Trophoblast cell (in vitro differentiated cells and primary cell): ENCODE measurements at regions not wholly inside any gene's neighbourhood (a gene's known extent, or its start where the extent isn't known, plus 50 kb on each side); places are given as distances from the start of the nearest gene placed in this dataset.

Experiments
- DNase-seq, 2 donors: peaks; one replicate each; pipeline ENCODE4 v3.0.0-alpha.2; 2016
- H2AFZ ChIP-seq: 2 replicates; pipeline ENCODE4 v1.6.1; 2013; ENCODE audit warnings: low read length, moderate library complexity, mild to moderate bottlenecking; ENCODE audit not compliant: insufficient read depth, poor library complexity
- H2AK5ac ChIP-seq: 2 replicates; pipeline ENCODE4 v1.6.1; 2013; ENCODE audit warnings: mild to moderate bottlenecking, low read length
- H2BK120ac ChIP-seq: 2 replicates; pipeline ENCODE4 v1.6.1; 2013; ENCODE audit warnings: low read length, mild to moderate bottlenecking, moderate library complexity; ENCODE audit not compliant: insufficient read depth, poor library complexity
- H2BK12ac ChIP-seq: 2 replicates; pipeline ENCODE4 v1.6.1; 2013; ENCODE audit warnings: mild to moderate bottlenecking, low read length, moderate library complexity
- H2BK5ac ChIP-seq: 2 replicates; pipeline ENCODE4 v1.6.1; 2013; ENCODE audit warnings: low read length, low read depth, moderate library complexity, mild to moderate bottlenecking; ENCODE audit not compliant: poor library complexity
- H3K14ac ChIP-seq: 2 replicates; pipeline ENCODE4 v1.6.1; 2013; ENCODE audit warnings: mild to moderate bottlenecking, low read length
- H3K18ac ChIP-seq: 2 replicates; pipeline ENCODE4 v1.6.1; 2013; ENCODE audit warnings: mild to moderate bottlenecking, low read length
- H3K23ac ChIP-seq: 2 replicates; pipeline ENCODE4 v1.6.1; 2013; ENCODE audit warnings: low read length
- H3K27ac ChIP-seq: 2 replicates; pipeline ENCODE4 v1.5.1; 2013; ENCODE audit warnings: low read depth, mild to moderate bottlenecking, inconsistent platforms, low read length, moderate library complexity
- H3K27me3 ChIP-seq: 2 replicates; pipeline ENCODE4 v1.6.1; 2013; ENCODE audit warnings: inconsistent platforms, mild to moderate bottlenecking, low read length, moderate library complexity; ENCODE audit not compliant: insufficient read depth
- H3K36me3 ChIP-seq, 2 experiments: 1 replicate in 1 of 2; 2 replicates in 1 of 2; pipeline ENCODE4 v1.6.1; 2013; ENCODE audit warnings: low read length in 2 of 2, mild to moderate bottlenecking in 2 of 2, moderate library complexity in 1 of 2; ENCODE audit not compliant: insufficient read depth in 2 of 2, control insufficient read depth in 1 of 2
- H3K4ac ChIP-seq: 2 replicates; pipeline ENCODE4 v1.6.1; 2013; ENCODE audit warnings: low read depth, mild to moderate bottlenecking, low read length, moderate library complexity
- H3K4me1 ChIP-seq, 2 experiments: 1 replicate in 1 of 2; 2 replicates in 1 of 2; pipeline ENCODE4 v1.6.1; 2013; ENCODE audit warnings: low read length in 2 of 2, mild to moderate bottlenecking in 2 of 2, moderate library complexity in 1 of 2; ENCODE audit not compliant: insufficient read depth in 2 of 2, control insufficient read depth in 1 of 2
- H3K4me2 ChIP-seq: 2 replicates; pipeline ENCODE4 v1.6.1; 2013; ENCODE audit warnings: inconsistent platforms, mild to moderate bottlenecking, low read length, moderate library complexity
- H3K4me3 ChIP-seq: 2 replicates; pipeline ENCODE4 v1.5.1; 2013; ENCODE audit warnings: mild to moderate bottlenecking, low read depth, low read length, inconsistent platforms
- H3K79me1 ChIP-seq: one replicate; pipeline ENCODE4 v1.6.1; 2013; ENCODE audit warnings: low read length
- H3K79me2 ChIP-seq: 2 replicates; pipeline ENCODE4 v1.6.1; 2013; ENCODE audit warnings: low read length, mild to moderate bottlenecking; ENCODE audit not compliant: control insufficient read depth, insufficient read depth, poor library complexity
- H3K9ac ChIP-seq: 2 replicates; pipeline ENCODE4 v1.6.1; 2013; ENCODE audit warnings: mild to moderate bottlenecking, low read length
- H3K9me3 ChIP-seq: 2 replicates; pipeline ENCODE4 v1.6.1; 2013; ENCODE audit warnings: low read depth, mild to moderate bottlenecking, control low read depth, inconsistent platforms, low read length; ENCODE audit not compliant: insufficient read depth
- H4K12ac ChIP-seq: 2 replicates; pipeline ENCODE4 v1.6.1; 2013; ENCODE audit warnings: low read depth, mild to moderate bottlenecking, low read length, moderate library complexity
- H4K8ac ChIP-seq: 2 replicates; pipeline ENCODE4 v1.6.1; 2013; ENCODE audit warnings: low read depth, mild to moderate bottlenecking, low read length, moderate library complexity
- H4K91ac ChIP-seq: one replicate; pipeline ENCODE4 v1.6.1; 2013; ENCODE audit warnings: low read depth, mild to moderate bottlenecking, low read length, moderate library complexity
- WGBS: extraction: QIAGEN DNeasy Blood & Tissue Kit; methylation state at CpG from one replicate; pipeline ENCODE4 v1.1.7; 2013; ENCODE audit warnings: missing lambda C conversion rate; ENCODE audit not compliant: insufficient read length, insufficient coverage; ENCODE audit errors: extremely low coverage; 5-methylcytosine and 5-hydroxymethylcytosine counted together

DNA sequence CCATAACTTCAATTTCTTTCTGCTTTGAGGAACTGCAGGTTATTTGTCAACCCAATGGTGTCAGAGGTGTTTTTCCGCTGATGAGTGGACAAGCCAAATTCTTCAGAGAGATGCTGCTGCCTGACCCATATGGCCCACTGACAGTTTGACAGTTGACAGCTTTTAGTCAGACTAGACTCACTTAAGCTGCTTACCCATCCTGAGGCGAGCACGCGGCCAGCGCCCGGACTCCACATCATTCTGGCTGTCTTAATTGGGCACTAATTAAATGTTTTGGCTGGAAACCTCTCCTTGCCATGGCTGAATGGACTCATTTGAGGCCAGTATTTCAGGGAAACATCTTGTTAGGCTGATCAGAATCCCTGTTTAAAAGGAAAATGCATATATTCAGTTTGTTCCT is 316.1 kb upstream of the FANCL start:
- no peak for DNase-seq
- no CpG with 5 or more reads among the region's 6 CpGs for WGBS

DNA sequence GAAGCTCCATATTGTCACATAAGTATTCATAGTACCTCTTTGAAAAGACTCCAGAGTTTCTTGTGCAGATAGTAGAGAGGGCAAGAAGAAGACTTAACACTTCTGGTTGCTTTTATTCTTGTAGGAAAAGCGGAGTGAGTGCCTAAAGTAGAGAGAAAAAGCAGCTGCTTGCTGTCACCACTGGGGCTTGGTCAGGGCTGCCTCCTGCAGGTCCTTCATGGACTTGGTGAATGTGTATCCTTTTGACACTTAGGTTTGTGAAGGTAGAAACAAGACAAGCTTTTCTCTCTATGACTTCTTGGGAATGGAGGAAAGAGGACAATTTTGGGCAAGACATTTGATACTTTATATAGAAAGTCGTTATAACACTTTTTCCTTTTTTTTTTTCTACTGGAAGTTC is 312.8 kb upstream of the FANCL start:
- Histone ChIP-seq H4K12ac (no peak overlapping the region), H2AFZ (no peak overlapping the region), H3K23ac (no peak overlapping the region), H2BK12ac (no peak overlapping the region), H4K91ac (no peak overlapping the region), H3K27me3 (no peaks in the 10 kb centered on the region), H2AK5ac (no peak overlapping the region), H2BK5ac (no peak overlapping the region), H3K9me3 (no peaks in the 10 kb centered on the region), H3K36me3 (no peaks in the 10 kb centered on the region), H3K14ac (no peak overlapping the region), H3K18ac (no peak overlapping the region), H4K8ac (no peak overlapping the region), H2BK120ac (no peak overlapping the region), H3K4me2 (no peak overlapping the region), H3K4ac (no peak overlapping the region), H3K4me3 (no peak overlapping the region), H3K27ac (no peak overlapping the region), H3K9ac (no peak overlapping the region), H3K4me1 (no peaks in the 10 kb centered on the region), H3K79me2 (no peaks in the 10 kb centered on the region), H3K79me1 (no peaks in the 10 kb centered on the region)
- peak in 1 of 2 donors; percentile 39 for DNase-seq
- WGBS, result no CpG with 5 or more reads among the region's 2 CpGs

More for the DNA sequence above, 316.1 kb upstream of the FANCL start:
- no peak overlapping the region for H2BK5ac ChIP-seq
- H2AK5ac ChIP-seq, result no peak overlapping the region
- H3K36me3 ChIP-seq, result no peaks in the 10 kb centered on the region
- H3K23ac ChIP-seq, result no peak overlapping the region
- H4K91ac ChIP-seq, result no peak overlapping the region
- no peak overlapping the region for H4K12ac ChIP-seq
- H3K9ac ChIP-seq, result no peak overlapping the region
- no peak overlapping the region for H3K18ac ChIP-seq
- no peak overlapping the region for H3K4me2 ChIP-seq
- H3K9me3 ChIP-seq, result no peaks in the 10 kb centered on the region
- H3K4me1 ChIP-seq, result no peaks in the 10 kb centered on the region
- no peaks in the 10 kb centered on the region for H3K79me1 ChIP-seq
- no peak overlapping the region for H3K4me3 ChIP-seq
- H3K27ac ChIP-seq, result no peak overlapping the region
- no peaks in the 10 kb centered on the region for H3K27me3 ChIP-seq
- H3K4ac ChIP-seq, result no peak overlapping the region
- H3K79me2 ChIP-seq, result no peaks in the 10 kb centered on the region
- no peak overlapping the region for H3K14ac ChIP-seq
- H4K8ac ChIP-seq, result no peak overlapping the region
- no peak overlapping the region for H2AFZ ChIP-seq
- no peak overlapping the region for H2BK120ac ChIP-seq
- no peak overlapping the region for H2BK12ac ChIP-seq

DNA sequence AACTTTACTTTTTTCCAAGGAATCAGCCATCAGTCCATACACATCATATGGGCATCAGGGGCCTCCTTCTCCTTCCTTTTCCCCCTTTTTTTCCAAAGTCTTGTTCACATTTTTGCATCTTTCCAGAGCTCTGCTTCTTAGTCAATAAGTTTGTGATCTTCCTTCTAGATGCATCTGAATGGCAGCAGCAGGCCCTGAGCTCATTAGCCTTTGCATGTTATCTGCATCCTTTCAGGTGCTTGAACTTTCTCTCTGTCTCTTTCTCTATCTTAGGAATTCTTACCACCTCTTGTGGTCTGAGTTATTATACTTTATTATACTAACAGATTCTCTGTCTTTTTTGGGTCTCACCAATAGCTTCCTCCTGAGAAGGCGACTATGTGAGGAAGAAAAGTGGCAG is 312.4 kb upstream of the FANCL start:
- no peak overlapping the region for H3K27ac ChIP-seq
- no peaks in the 10 kb centered on the region for H3K27me3 ChIP-seq
- H2BK12ac ChIP-seq, result no peak overlapping the region

DNA sequence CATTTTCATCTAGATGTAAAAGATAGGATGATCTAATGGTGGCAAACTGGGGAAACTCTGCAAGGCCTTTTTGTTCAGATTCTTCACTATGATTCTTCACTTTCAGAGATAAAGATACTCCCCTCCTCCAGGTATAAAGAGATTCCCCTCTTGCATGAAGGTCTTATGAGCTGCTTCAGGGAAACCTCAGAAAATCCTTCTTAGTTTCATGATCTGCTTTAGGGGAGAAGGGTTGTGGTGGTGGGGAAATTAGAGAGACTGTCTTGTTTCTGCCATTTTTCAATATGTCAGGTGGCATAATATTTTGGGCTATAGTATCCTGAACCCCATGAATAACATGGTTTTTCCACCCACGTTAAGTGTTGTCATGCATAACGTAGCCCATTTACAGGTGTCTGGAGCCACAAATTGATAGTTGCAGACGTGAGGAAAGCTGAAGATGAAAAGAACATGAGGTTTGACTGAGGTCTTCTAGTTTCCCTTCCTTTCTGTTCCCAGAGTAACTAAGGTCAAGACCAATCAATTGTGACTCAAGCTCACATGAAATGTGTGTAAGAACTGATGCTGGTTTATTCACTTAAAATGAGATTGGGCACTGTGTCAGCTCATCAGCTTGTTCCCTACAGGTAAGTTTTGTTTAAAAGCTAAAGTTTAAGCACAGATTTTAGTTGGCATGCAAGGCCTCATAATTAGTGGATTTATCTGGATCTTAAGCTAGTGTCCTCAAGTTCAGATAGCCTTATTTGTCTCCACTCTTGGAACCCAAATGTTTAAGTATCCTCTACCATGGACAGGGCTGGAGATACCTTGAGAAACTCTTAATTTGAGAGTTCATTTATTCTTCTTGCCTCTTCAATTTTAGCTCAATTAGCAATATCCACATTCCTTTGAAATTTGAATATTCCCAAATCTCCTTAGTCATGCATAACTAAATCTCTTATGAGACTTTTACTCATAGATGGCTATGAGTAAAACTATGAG is 304.5 kb upstream of the FANCL start:
- Histone ChIP-seq H3K27me3 (no peaks in the 10 kb centered on the region), H3K4ac (no peak overlapping the region), H4K8ac (no peak overlapping the region), H4K12ac (no peak overlapping the region), H4K91ac (no peak overlapping the region), H3K27ac (no peak overlapping the region), H3K4me1 (peaks cover 1 to 2% of the 10 kb centered on the region in 2 experiments), H2BK5ac (no peak overlapping the region), H3K9me3 (no peaks in the 10 kb centered on the region), H2AK5ac (no peak overlapping the region), H2BK120ac (no peak overlapping the region), H3K23ac (no peak overlapping the region), H3K4me2 (no peak overlapping the region), H3K4me3 (no peak overlapping the region), H3K18ac (no peak overlapping the region), H3K36me3 (no peaks in the 10 kb centered on the region), H3K79me1 (no peaks in the 10 kb centered on the region), H2AFZ (no peak overlapping the region), H3K14ac (no peak overlapping the region), H3K9ac (no peak overlapping the region), H2BK12ac (no peak overlapping the region), H3K79me2 (no peaks in the 10 kb centered on the region)
- WGBS, result no CpG with 5 or more reads among the region's 3 CpGs
- no peak for DNase-seq

More for the DNA sequence above, 312.4 kb upstream of the FANCL start:
- H3K18ac ChIP-seq, result no peak overlapping the region
- no peak overlapping the region for H4K12ac ChIP-seq
- no peak overlapping the region for H2BK5ac ChIP-seq
- no peaks in the 10 kb centered on the region for H3K79me1 ChIP-seq
- H3K4me3 ChIP-seq, result no peak overlapping the region
- H3K4me2 ChIP-seq, result no peak overlapping the region
- no peak overlapping the region for H2BK120ac ChIP-seq
- H3K23ac ChIP-seq, result no peak overlapping the region
- H2AK5ac ChIP-seq, result no peak overlapping the region
- H3K4me1 ChIP-seq, result no peaks in the 10 kb centered on the region
- H3K9me3 ChIP-seq, result no peaks in the 10 kb centered on the region
- no peak overlapping the region for H4K91ac ChIP-seq
- no peak for DNase-seq
- H3K36me3 ChIP-seq, result no peaks in the 10 kb centered on the region
- no peaks in the 10 kb centered on the region for H3K79me2 ChIP-seq
- H3K4ac ChIP-seq, result no peak overlapping the region
- no peak overlapping the region for H2AFZ ChIP-seq
- H3K14ac ChIP-seq, result no peak overlapping the region
- no CpG with 5 or more reads among the region's 1 CpG for WGBS
- no peak overlapping the region for H3K9ac ChIP-seq
- H4K8ac ChIP-seq, result no peak overlapping the region
